ENCODE measurements at regions not wholly inside any gene's neighbourhood (a gene's known extent, or its start where the extent isn't known, plus 50 kb on each side); places are given as distances from the start of the nearest gene placed in this dataset.

DNA sequence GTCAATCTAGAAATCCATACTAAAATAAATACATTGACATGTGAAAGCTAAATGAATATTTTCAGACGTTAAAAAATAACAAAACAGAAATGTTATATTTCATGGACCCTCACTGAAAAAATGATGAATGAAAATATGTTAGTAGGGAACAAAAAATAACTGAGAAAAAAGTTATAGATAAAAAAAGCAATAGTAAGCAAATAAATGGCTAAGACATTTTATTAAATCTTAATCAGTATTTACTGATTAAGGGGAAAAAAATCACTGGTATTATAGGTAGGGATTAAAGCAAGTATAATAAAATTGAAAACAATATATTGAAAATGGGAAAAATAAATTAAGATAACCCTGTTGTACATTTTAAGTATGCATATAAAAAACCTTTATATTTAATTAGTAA, 468.1 kb upstream of the MANEA start:
- WGBS, 4 donors, result 54 to 67% (median 60%) methylated on average over 1 of the region's 1 CpG
- Histone ChIP-seq H3K9me3 (no peaks in the 10 kb centered on the region), H3K27me3 (no peaks in the 10 kb centered on the region), H3K4me1 (no peaks in the 10 kb centered on the region), H3K27ac (no peak overlapping the region), H3K4me3 (no peak overlapping the region), H3K36me3 (no peaks in the 10 kb centered on the region)
- no peak for DNase-seq
- ATAC-seq, result no peak
- intact Hi-C loops (cut with DNase I), result no loop called here
- no peak for TF ChIP-seq CTCF (IDR thresholded peaks at IDR 0.05)
- TF ChIP-seq POLR2A (IDR thresholded peaks at IDR 0.05), result no peak

GRCh38 chr6:95110767-95111166, 466.6 kb upstream of the MANEA start:
- Histone ChIP-seq H3K4me3 (no peak overlapping the region), H3K4me1 (no peaks in the 10 kb centered on the region), H3K27ac (no peak overlapping the region), H3K36me3 (no peaks in the 10 kb centered on the region), H3K27me3 (no peaks in the 10 kb centered on the region), H3K9me3 (no peaks in the 10 kb centered on the region)
- no peak for DNase-seq
- ATAC-seq, result no peak
- no peak for TF ChIP-seq POLR2A (IDR thresholded peaks at IDR 0.05)
- no peak for TF ChIP-seq CTCF (IDR thresholded peaks at IDR 0.05)
- intact Hi-C loops (cut with DNase I), result no loop called here
- WGBS, 4 donors, result 26 to 34% (median 30%) methylated on average over 1 of the region's 1 CpG

GRCh38 chr6:95117236-95117635, 460.1 kb upstream of the MANEA start:
- Histone ChIP-seq H3K36me3 (no peaks in the 10 kb centered on the region), H3K9me3 (no peaks in the 10 kb centered on the region), H3K27me3 (no peaks in the 10 kb centered on the region), H3K4me3 (no peak overlapping the region), H3K4me1 (no peaks in the 10 kb centered on the region), H3K27ac (no peak overlapping the region)
- ATAC-seq (no peak), DNase-seq (no peak)
- intact Hi-C loops (cut with DNase I), result no loop called here
- TF ChIP-seq POLR2A (IDR thresholded peaks at IDR 0.05) (no peak), CTCF (IDR thresholded peaks at IDR 0.05) (no peak)

- Histone ChIP-seq H3K27ac (no peak overlapping the region), H3K4me1 (no peaks in the 10 kb centered on the region), H3K4me3 (no peak overlapping the region), H3K36me3 (no peaks in the 10 kb centered on the region), H3K27me3 (no peaks in the 10 kb centered on the region), H3K9me3 (no peaks in the 10 kb centered on the region)
- WGBS, 4 donors, result 76 to 84% (median 83%) methylated on average over 3 of the region's 3 CpGs
- TF ChIP-seq CTCF (IDR thresholded peaks at IDR 0.05) (no peak), POLR2A (IDR thresholded peaks at IDR 0.05) (no peak)
- intact Hi-C loops (cut with DNase I), result no loop called here
- DNase-seq, result no peak
- ATAC-seq, result no peak
Observed at GRCh38 chr6:95119927-95120326, 457.4 kb upstream of the MANEA start.

Measured in heart left ventricle (tissue), 16 donors.